Type B pancreatic cell (in vitro differentiated cells): ENCODE measurements at regions not wholly inside any gene's neighbourhood (a gene's known extent, or its start where the extent isn't known, plus 50 kb on each side); places are given as distances from the start of the nearest gene placed in this dataset.

Experiments used
- DNase-seq: peaks from one replicate; pipeline ENCODE4 v3.0.0; 2021; ENCODE audit warnings: mixed read lengths; ENCODE audit not compliant: unreplicated experiment; ENCODE audit errors: extremely low spot score
- H3K27ac Mint-ChIP-seq: 2 replicates; pipeline ENCODE4 v1.8.0; 2021; ENCODE audit warnings: mild to moderate bottlenecking, mixed read lengths
- H3K27me3 Mint-ChIP-seq: 2 replicates; pipeline ENCODE4 v1.8.0; 2021; ENCODE audit warnings: mixed read lengths
- H3K36me3 Mint-ChIP-seq: 2 replicates; pipeline ENCODE4 v1.8.0; 2021; ENCODE audit warnings: mixed read lengths
- H3K4me1 Mint-ChIP-seq: one replicate; pipeline ENCODE4 v1.8.0; 2021; ENCODE audit warnings: mixed read lengths; ENCODE audit not compliant: unreplicated experiment
- H3K4me3 Mint-ChIP-seq: 2 replicates; pipeline ENCODE4 v1.8.0; 2021; ENCODE audit warnings: mild to moderate bottlenecking, mixed read lengths
- H3K9me3 Mint-ChIP-seq: 2 replicates; pipeline ENCODE4 v1.8.0; 2021; ENCODE audit warnings: mixed read lengths
- TF ChIP-seq, protein P1 (sequence below): fragments of 200-600 bp; sonication (generic); conservative IDR thresholded peaks from 2 replicates; pipeline ENCODE4 v1.5.0; 2021; ENCODE audit warnings: antibody characterized with exemption, mild to moderate bottlenecking

GRCh38 chr2:185044323-185044874 lies 446.1 kb downstream of the ZNF804A start:
- no peaks in the 10 kb centered on the region for H3K36me3 Mint-ChIP-seq
- no peak overlapping the region for H3K27ac Mint-ChIP-seq
- no peaks in the 10 kb centered on the region for H3K4me1 Mint-ChIP-seq
- no peaks in the 10 kb centered on the region for H3K9me3 Mint-ChIP-seq
- no peak overlapping the region for H3K4me3 Mint-ChIP-seq
- TF ChIP-seq, protein P1, sequence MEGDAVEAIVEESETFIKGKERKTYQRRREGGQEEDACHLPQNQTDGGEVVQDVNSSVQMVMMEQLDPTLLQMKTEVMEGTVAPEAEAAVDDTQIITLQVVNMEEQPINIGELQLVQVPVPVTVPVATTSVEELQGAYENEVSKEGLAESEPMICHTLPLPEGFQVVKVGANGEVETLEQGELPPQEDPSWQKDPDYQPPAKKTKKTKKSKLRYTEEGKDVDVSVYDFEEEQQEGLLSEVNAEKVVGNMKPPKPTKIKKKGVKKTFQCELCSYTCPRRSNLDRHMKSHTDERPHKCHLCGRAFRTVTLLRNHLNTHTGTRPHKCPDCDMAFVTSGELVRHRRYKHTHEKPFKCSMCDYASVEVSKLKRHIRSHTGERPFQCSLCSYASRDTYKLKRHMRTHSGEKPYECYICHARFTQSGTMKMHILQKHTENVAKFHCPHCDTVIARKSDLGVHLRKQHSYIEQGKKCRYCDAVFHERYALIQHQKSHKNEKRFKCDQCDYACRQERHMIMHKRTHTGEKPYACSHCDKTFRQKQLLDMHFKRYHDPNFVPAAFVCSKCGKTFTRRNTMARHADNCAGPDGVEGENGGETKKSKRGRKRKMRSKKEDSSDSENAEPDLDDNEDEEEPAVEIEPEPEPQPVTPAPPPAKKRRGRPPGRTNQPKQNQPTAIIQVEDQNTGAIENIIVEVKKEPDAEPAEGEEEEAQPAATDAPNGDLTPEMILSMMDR, result no peak
- no peaks in the 10 kb centered on the region for H3K27me3 Mint-ChIP-seq
- DNase-seq, result no peak

DNA sequence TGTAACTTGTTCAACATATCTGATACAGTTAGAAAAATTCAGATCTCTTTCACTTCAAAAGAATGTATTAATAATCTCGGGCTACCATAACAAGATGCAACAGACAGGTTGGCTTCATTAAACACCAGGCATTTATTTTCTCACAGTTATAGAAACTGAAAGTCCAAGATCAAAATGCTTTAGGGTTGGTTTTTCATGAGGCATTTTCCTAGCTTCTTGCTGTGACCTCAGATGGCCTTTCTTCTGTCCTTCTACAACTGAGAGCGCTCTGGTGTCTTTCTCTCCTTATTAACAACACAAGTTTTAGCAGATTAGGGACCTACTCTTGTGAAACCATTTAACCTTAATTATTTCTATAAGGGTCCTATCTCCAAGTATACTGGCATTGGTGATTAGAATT lies 452.5 kb downstream of the ZNF804A start:
- no peak overlapping the region for H3K4me3 Mint-ChIP-seq
- no peaks in the 10 kb centered on the region for H3K36me3 Mint-ChIP-seq
- no peaks in the 10 kb centered on the region for H3K27me3 Mint-ChIP-seq
- no peaks in the 10 kb centered on the region for H3K4me1 Mint-ChIP-seq
- H3K9me3 Mint-ChIP-seq, result no peaks in the 10 kb centered on the region
- H3K27ac Mint-ChIP-seq, result no peak overlapping the region
- DNase-seq, result no peak
- TF ChIP-seq, protein P1, result no peak

DNA sequence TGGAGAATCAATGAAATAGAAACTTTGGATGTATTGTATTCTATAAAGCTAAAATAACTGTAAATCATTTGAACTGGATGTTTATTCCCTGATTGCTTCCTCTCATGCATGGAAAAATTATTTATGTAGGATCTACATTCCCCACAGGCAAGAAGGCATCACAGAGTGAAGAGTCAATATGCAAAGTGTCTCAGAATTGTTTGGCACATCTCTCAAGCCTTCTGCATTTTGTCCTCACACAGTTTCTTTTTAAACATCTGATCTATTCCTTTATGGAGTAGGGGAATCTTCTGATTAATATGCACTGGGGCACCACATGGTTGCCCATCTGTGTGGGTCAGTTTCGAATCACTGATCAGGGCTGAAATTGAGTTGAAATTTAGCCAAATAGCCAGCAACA lies 465.4 kb downstream of the ZNF804A start:
- H3K36me3 Mint-ChIP-seq, result no peaks in the 10 kb centered on the region
- no peaks in the 10 kb centered on the region for H3K4me1 Mint-ChIP-seq
- no peak overlapping the region for H3K4me3 Mint-ChIP-seq
- TF ChIP-seq, protein P1, result no peak
- H3K9me3 Mint-ChIP-seq, result no peaks in the 10 kb centered on the region
- DNase-seq, result no peak
- no peak overlapping the region for H3K27ac Mint-ChIP-seq
- H3K27me3 Mint-ChIP-seq, result no peaks in the 10 kb centered on the region

DNA sequence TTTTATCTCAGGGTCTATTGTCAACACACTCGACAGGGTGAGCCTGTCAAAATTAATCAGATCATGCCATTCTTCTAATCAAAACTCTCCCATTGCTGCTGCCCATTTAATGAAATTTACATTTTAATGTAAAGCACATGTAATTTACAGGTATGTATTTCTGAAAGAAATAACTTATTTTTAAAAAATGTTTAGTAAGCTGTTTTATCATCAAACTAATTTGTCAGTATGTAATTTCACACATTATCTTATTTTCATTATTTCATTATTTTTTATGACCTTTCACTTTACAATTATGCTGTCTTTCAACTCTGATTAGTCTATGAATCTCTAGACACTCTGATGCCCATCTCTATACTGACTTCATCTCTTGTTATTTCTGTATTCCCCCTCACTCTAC lies 467.8 kb downstream of the ZNF804A start:
- H3K27ac Mint-ChIP-seq, result no peak overlapping the region
- H3K4me1 Mint-ChIP-seq, result no peaks in the 10 kb centered on the region
- no peak for DNase-seq
- no peaks in the 10 kb centered on the region for H3K9me3 Mint-ChIP-seq
- H3K36me3 Mint-ChIP-seq, result no peaks in the 10 kb centered on the region
- H3K4me3 Mint-ChIP-seq, result no peak overlapping the region
- TF ChIP-seq, protein P1, result no peak
- no peaks in the 10 kb centered on the region for H3K27me3 Mint-ChIP-seq

GRCh38 chr2:185069107-185069506 lies 470.8 kb downstream of the ZNF804A start:
- Mint-ChIP-seq H3K27ac (no peak overlapping the region), H3K4me1 (no peaks in the 10 kb centered on the region), H3K4me3 (no peak overlapping the region), H3K36me3 (no peaks in the 10 kb centered on the region), H3K27me3 (no peaks in the 10 kb centered on the region), H3K9me3 (no peaks in the 10 kb centered on the region)
- DNase-seq, result no peak
- TF ChIP-seq, protein P1, result no peak

DNA sequence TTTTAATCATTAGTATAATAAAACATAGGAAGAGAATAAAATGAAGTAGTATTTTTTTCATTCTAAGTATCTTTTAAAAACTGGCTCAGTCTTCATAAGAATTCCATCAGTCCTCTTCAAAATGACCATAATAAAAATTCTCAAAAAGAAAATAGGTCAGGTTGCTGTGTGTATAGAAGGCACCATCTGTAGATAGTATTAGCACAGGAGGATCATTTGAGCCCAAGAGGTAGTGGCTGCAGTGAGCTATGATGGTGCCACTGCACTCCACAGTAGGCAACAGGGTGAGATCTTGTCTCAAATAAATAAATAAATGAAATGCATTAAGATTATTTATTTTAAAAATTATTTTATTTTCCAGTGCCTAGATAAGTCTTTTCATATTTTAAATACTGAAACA lies 475.8 kb downstream of the ZNF804A start:
- H3K9me3 Mint-ChIP-seq, result no peaks in the 10 kb centered on the region
- no peak overlapping the region for H3K27ac Mint-ChIP-seq
- no peaks in the 10 kb centered on the region for H3K36me3 Mint-ChIP-seq
- DNase-seq, result no peak
- TF ChIP-seq, protein P1, result no peak
- H3K4me3 Mint-ChIP-seq, result no peak overlapping the region
- H3K4me1 Mint-ChIP-seq, result no peaks in the 10 kb centered on the region
- no peaks in the 10 kb centered on the region for H3K27me3 Mint-ChIP-seq
